GM23338 (cell line): ENCODE measurements at regions not wholly inside any gene's neighbourhood (a gene's known extent, or its start where the extent isn't known, plus 50 kb on each side); places are given as distances from the start of the nearest gene placed in this dataset.

ENCODE experiments used
- ATAC-seq: fragments of 200-7000 bp; cut with Tn5 transposase; 3 replicates; pipeline ENCODE4 v1.9.1; 2020
- DNase-seq: peaks from one replicate; pipeline ENCODE4 v3.0.0-alpha.2; 2015; ENCODE audit warnings: low spot score
- H2AFZ ChIP-seq: fragments of 200-600 bp; sonication (generic); 2 replicates; pipeline ENCODE4 v1.8.0; 2016; ENCODE audit warnings: antibody characterized with exemption, mild to moderate bottlenecking, moderate library complexity
- H3F3A ChIP-seq: fragments of 200-600 bp; sonication (generic); replicated peaks from 2 replicates; pipeline ENCODE4 v1.8.0; 2017; ENCODE audit warnings: antibody characterized with exemption, mixed run types, low read depth
- H3K27ac ChIP-seq: fragments of 200-600 bp; sonication (generic); 2 replicates; pipeline ENCODE4 v1.6.1; 2016; ENCODE audit warnings: low read depth
- H3K27me3 ChIP-seq: fragments of 200-600 bp; sonication (generic); 2 replicates; pipeline ENCODE4 v1.8.0; 2016; ENCODE audit warnings: mild to moderate bottlenecking, mixed run types, moderate library complexity; ENCODE audit not compliant: insufficient read depth
- H3K36me3 ChIP-seq: fragments of 200-600 bp; sonication (generic); 2 replicates; pipeline ENCODE4 v1.8.0; 2016; ENCODE audit warnings: mild to moderate bottlenecking; ENCODE audit not compliant: insufficient read depth
- H3K4me1 ChIP-seq: fragments of 200-600 bp; sonication (generic); 2 replicates; pipeline ENCODE4 v1.8.0; 2016; ENCODE audit warnings: mild to moderate bottlenecking, moderate library complexity; ENCODE audit not compliant: insufficient read depth
- H3K4me2 ChIP-seq: fragments of 200-600 bp; sonication (generic); 2 replicates; pipeline ENCODE4 v1.7.1; 2017; ENCODE audit warnings: mixed run types
- H3K4me3 ChIP-seq: fragments of 200-600 bp; sonication (generic); 2 replicates; pipeline ENCODE4 v1.6.1; 2016; ENCODE audit warnings: mixed run types
- H3K79me2 ChIP-seq: fragments of 200-600 bp; sonication (generic); replicated peaks from 2 replicates; pipeline ENCODE4 v1.8.0; 2017; ENCODE audit warnings: mild to moderate bottlenecking; ENCODE audit not compliant: insufficient read depth
- H3K9me2 ChIP-seq: fragments of 200-600 bp; sonication (generic); 2 replicates; pipeline ENCODE4 v1.8.0; 2017; ENCODE audit not compliant: insufficient read depth
- H4K20me1 ChIP-seq: fragments of 200-600 bp; sonication (generic); replicated peaks from 2 replicates; pipeline ENCODE4 v1.8.0; 2017; ENCODE audit warnings: mild to moderate bottlenecking; ENCODE audit not compliant: insufficient read depth
- H3K27ac Mint-ChIP-seq: 2 replicates; pipeline ENCODE4 v1.8.0; 2020; ENCODE audit warnings: inconsistent platforms, mild to moderate bottlenecking, moderate library complexity, mixed read lengths
- H3K27me3 Mint-ChIP-seq: 3 replicates; pipeline ENCODE4 v1.8.0; 2022; ENCODE audit warnings: low read depth, mild to moderate bottlenecking, moderate library complexity, mixed read lengths, inconsistent platforms; ENCODE audit not compliant: insufficient read depth, poor library complexity
- H3K36me3 Mint-ChIP-seq: 3 replicates; pipeline ENCODE4 v1.8.0; 2021; ENCODE audit warnings: low read depth, mild to moderate bottlenecking, inconsistent platforms, moderate library complexity, mixed read lengths
- H3K4me1 Mint-ChIP-seq: 3 replicates; pipeline ENCODE4 v1.8.0; 2020; ENCODE audit warnings: mild to moderate bottlenecking, inconsistent platforms, mixed read lengths
- H3K4me3 Mint-ChIP-seq: 3 replicates; pipeline ENCODE4 v1.8.0; 2021; ENCODE audit warnings: moderate library complexity, mild to moderate bottlenecking, inconsistent platforms, mixed read lengths
- H3K9me3 Mint-ChIP-seq: 3 replicates; pipeline ENCODE4 v1.8.0; 2020; ENCODE audit warnings: moderate library complexity, mild to moderate bottlenecking, inconsistent platforms, mixed read lengths
- CREB1 ChIP-seq: fragments of 250-450 bp; sonication (Bioruptor Pico); IDR thresholded peaks from 2 replicates; pipeline ENCODE4 v1.5.0; 2020; ENCODE audit warnings: low read depth, mild to moderate bottlenecking, moderate library complexity
- EZH2 ChIP-seq: fragments of 200-600 bp; sonication (generic); IDR thresholded peaks from one replicate; pipeline ENCODE4 v1.8.0; 2017; ENCODE audit warnings: antibody characterized with exemption, mild to moderate bottlenecking, low read depth; ENCODE audit not compliant: unreplicated experiment
- EZH2phosphoT487 ChIP-seq: fragments of 200-600 bp; sonication (generic); IDR thresholded peaks from one replicate; pipeline ENCODE4 v1.8.1; 2018; ENCODE audit warnings: antibody characterized with exemption; ENCODE audit not compliant: unreplicated experiment
- NANOG ChIP-seq: IDR thresholded peaks from 2 replicates; pipeline ENCODE4 v1.6.1; 2016; ENCODE audit warnings: antibody characterized with exemption, borderline replicate concordance
- POLR2AphosphoS5 ChIP-seq: IDR thresholded peaks from 2 replicates; pipeline ENCODE4 v1.6.1; 2016; ENCODE audit warnings: antibody characterized with exemption, low read depth
- STAT1 ChIP-seq: IDR thresholded peaks from one replicate; pipeline ENCODE4 v1.6.1; 2016; ENCODE audit warnings: antibody characterized with exemption; ENCODE audit not compliant: unreplicated experiment
- ZNF114 ChIP-seq: fragments of 250-450 bp; sonication (Bioruptor Pico); IDR thresholded peaks from 2 replicates; pipeline ENCODE4 v1.5.0; 2020; ENCODE audit warnings: mild to moderate bottlenecking, moderate library complexity
- TF ChIP-seq, protein P1 (sequence below): fragments of 250-450 bp; sonication (Bioruptor Pico); IDR thresholded peaks from 2 replicates; pipeline ENCODE4 v1.5.0; 2020; ENCODE audit warnings: mild to moderate bottlenecking, moderate library complexity

GRCh38 chr20:4437131-4437530 lies 188.0 kb upstream of the ADRA1D start (continued):
- TF ChIP-seq, protein P1, sequence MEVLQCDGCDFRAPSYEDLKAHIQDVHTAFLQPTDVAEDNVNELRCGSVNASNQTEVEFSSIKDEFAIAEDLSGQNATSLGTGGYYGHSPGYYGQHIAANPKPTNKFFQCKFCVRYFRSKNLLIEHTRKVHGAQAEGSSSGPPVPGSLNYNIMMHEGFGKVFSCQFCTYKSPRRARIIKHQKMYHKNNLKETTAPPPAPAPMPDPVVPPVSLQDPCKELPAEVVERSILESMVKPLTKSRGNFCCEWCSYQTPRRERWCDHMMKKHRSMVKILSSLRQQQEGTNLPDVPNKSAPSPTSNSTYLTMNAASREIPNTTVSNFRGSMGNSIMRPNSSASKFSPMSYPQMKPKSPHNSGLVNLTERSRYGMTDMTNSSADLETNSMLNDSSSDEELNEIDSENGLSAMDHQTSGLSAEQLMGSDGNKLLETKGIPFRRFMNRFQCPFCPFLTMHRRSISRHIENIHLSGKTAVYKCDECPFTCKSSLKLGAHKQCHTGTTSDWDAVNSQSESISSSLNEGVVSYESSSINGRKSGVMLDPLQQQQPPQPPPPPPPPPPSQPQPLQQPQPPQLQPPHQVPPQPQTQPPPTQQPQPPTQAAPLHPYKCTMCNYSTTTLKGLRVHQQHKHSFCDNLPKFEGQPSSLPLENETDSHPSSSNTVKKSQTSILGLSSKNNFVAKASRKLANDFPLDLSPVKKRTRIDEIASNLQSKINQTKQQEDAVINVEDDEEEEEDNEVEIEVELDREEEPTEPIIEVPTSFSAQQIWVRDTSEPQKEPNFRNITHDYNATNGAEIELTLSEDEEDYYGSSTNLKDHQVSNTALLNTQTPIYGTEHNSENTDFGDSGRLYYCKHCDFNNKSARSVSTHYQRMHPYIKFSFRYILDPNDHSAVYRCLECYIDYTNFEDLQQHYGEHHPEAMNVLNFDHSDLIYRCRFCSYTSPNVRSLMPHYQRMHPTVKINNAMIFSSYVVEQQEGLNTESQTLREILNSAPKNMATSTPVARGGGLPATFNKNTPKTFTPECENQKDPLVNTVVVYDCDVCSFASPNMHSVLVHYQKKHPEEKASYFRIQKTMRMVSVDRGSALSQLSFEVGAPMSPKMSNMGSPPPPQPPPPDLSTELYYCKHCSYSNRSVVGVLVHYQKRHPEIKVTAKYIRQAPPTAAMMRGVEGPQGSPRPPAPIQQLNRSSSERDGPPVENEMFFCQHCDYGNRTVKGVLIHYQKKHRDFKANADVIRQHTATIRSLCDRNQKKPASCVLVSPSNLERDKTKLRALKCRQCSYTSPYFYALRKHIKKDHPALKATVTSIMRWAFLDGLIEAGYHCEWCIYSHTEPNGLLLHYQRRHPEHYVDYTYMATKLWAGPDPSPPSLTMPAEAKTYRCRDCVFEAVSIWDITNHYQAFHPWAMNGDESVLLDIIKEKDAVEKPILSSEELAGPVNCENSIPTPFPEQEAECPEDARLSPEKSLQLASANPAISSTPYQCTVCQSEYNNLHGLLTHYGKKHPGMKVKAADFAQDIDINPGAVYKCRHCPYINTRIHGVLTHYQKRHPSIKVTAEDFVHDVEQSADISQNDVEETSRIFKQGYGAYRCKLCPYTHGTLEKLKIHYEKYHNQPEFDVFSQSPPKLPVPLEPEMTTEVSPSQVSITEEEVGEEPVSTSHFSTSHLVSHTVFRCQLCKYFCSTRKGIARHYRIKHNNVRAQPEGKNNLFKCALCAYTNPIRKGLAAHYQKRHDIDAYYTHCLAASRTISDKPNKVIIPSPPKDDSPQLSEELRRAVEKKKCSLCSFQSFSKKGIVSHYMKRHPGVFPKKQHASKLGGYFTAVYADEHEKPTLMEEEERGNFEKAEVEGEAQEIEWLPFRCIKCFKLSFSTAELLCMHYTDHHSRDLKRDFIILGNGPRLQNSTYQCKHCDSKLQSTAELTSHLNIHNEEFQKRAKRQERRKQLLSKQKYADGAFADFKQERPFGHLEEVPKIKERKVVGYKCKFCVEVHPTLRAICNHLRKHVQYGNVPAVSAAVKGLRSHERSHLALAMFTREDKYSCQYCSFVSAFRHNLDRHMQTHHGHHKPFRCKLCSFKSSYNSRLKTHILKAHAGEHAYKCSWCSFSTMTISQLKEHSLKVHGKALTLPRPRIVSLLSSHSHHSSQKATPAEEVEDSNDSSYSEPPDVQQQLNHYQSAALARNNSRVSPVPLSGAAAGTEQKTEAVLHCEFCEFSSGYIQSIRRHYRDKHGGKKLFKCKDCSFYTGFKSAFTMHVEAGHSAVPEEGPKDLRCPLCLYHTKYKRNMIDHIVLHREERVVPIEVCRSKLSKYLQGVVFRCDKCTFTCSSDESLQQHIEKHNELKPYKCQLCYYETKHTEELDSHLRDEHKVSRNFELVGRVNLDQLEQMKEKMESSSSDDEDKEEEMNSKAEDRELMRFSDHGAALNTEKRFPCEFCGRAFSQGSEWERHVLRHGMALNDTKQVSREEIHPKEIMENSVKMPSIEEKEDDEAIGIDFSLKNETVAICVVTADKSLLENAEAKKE (CRISPR knock-in tag): no peak
- TF ChIP-seq POLR2AphosphoS5 (no peak), ZNF114 (CRISPR knock-in tag) (no peak)

- Mint-ChIP-seq H3K4me1 (no peaks in the 10 kb centered on the region), H3K9me3 (no peaks in the 10 kb centered on the region), H3K36me3 (no peaks in the 10 kb centered on the region), H3K27me3 (no peaks in the 10 kb centered on the region), H3K4me3 (no peak overlapping the region), H3K27ac (no peak overlapping the region)
- no peaks in the 10 kb centered on the region for H3K4me1 ChIP-seq
- no peaks in the 10 kb centered on the region for H3F3A ChIP-seq
- H2AFZ ChIP-seq: no peak overlapping the region
- H3K36me3 ChIP-seq: no peaks in the 10 kb centered on the region
- DNase-seq (no peak), ATAC-seq (no peak)
- H3K27me3 ChIP-seq: no peaks in the 10 kb centered on the region
- no peak overlapping the region for H3K4me2 ChIP-seq
- no peaks in the 10 kb centered on the region for H3K79me2 ChIP-seq
- H4K20me1 ChIP-seq: no peaks in the 10 kb centered on the region
- H3K9me2 ChIP-seq: peaks cover 9% of the 10 kb centered on the region
- no peak overlapping the region for H3K27ac ChIP-seq
- no peak overlapping the region for H3K4me3 ChIP-seq
- TF ChIP-seq STAT1 (no peak), EZH2phosphoT487 (no peak), CREB1 (CRISPR knock-in tag) (no peak), NANOG (no peak), ZNF114 (CRISPR knock-in tag) (no peak), EZH2 (no peak), POLR2AphosphoS5 (no peak)
- TF ChIP-seq, protein P1 (CRISPR knock-in tag): no peak
These were observed 186.8 kb upstream of the ADRA1D start for GRCh38 chr20:4435671-4436455.
